H9 (cell line): ENCODE measurements at regions not wholly inside any gene's neighbourhood (a gene's known extent, or its start where the extent isn't known, plus 50 kb on each side); places are given as distances from the start of the nearest gene placed in this dataset.

Source experiments
- DNase-seq: peaks from one replicate; pipeline ENCODE4 v3.0.0-alpha.2; 2017
- H2AFZ ChIP-seq: one replicate; pipeline ENCODE4 v1.6.1; 2013; ENCODE audit warnings: mild to moderate bottlenecking, low read length, control low read depth, moderate library complexity
- H2AK5ac ChIP-seq: 2 replicates; pipeline ENCODE4 v1.6.1; 2013; ENCODE audit warnings: low read length, control low read depth, mixed read lengths; ENCODE audit not compliant: insufficient read length
- H2BK120ac ChIP-seq: one replicate; pipeline ENCODE4 v1.6.1; 2013; ENCODE audit warnings: low read depth, mild to moderate bottlenecking, low read length, control low read depth, inconsistent platforms; ENCODE audit not compliant: poor library complexity, severe bottlenecking
- H2BK12ac ChIP-seq: 2 replicates; pipeline ENCODE4 v1.6.1; 2013; ENCODE audit warnings: low read length, control low read depth, mixed read lengths, low read depth; ENCODE audit not compliant: insufficient read length
- H2BK15ac ChIP-seq: 2 replicates; pipeline ENCODE4 v1.6.1; 2013; ENCODE audit warnings: low read depth, low read length, control low read depth
- H2BK20ac ChIP-seq: one replicate; pipeline ENCODE4 v1.6.1; 2013; ENCODE audit warnings: low read depth, mild to moderate bottlenecking, low read length, control low read depth, inconsistent platforms; ENCODE audit not compliant: poor library complexity, severe bottlenecking
- H2BK5ac ChIP-seq: 2 replicates; pipeline ENCODE4 v1.6.1; 2013; ENCODE audit warnings: low read length, control low read depth, mixed read lengths; ENCODE audit not compliant: insufficient read length
- H3K14ac ChIP-seq: 2 replicates; pipeline ENCODE4 v1.6.1; 2013; ENCODE audit warnings: low read length, control low read depth; ENCODE audit not compliant: insufficient read depth
- H3K18ac ChIP-seq: 2 replicates; pipeline ENCODE4 v1.6.1; 2013; ENCODE audit warnings: low read depth, mild to moderate bottlenecking, mixed read lengths, low read length, control low read depth; ENCODE audit not compliant: insufficient read length
- H3K23ac ChIP-seq: 2 replicates; pipeline ENCODE4 v1.6.1; 2013; ENCODE audit warnings: low read length, control low read depth, mixed read lengths, low read depth; ENCODE audit not compliant: insufficient read length
- H3K23me2 ChIP-seq: 2 replicates; pipeline ENCODE4 v1.6.1; 2013; ENCODE audit warnings: low read depth, mild to moderate bottlenecking, mixed read lengths, low read length, control low read depth; ENCODE audit not compliant: insufficient read length, poor library complexity, severe bottlenecking
- H3K27ac ChIP-seq: 2 replicates; pipeline ENCODE4 v1.5.1; 2013; ENCODE audit warnings: low read length, control low read depth, mixed read lengths, low read depth; ENCODE audit not compliant: insufficient read length
- H3K27me3 ChIP-seq: 2 replicates; pipeline ENCODE4 v1.6.1; 2013; ENCODE audit warnings: low read length, control low read depth, inconsistent platforms; ENCODE audit not compliant: insufficient read depth
- H3K4ac ChIP-seq: 2 replicates; pipeline ENCODE4 v1.6.1; 2013; ENCODE audit warnings: low read depth, mild to moderate bottlenecking, control low read depth, inconsistent platforms, low read length, moderate library complexity
- H3K4me1 ChIP-seq: 2 replicates; pipeline ENCODE4 v1.6.1; 2013; ENCODE audit warnings: low read length, control low read depth, inconsistent platforms; ENCODE audit not compliant: insufficient read depth
- H3K4me2 ChIP-seq: 2 replicates; pipeline ENCODE4 v1.6.1; 2013; ENCODE audit warnings: low read length, control low read depth, mixed read lengths; ENCODE audit not compliant: insufficient read length, insufficient read depth
- H3K56ac ChIP-seq: 2 replicates; pipeline ENCODE4 v1.6.1; 2013; ENCODE audit warnings: low read depth, mild to moderate bottlenecking, mixed read lengths, low read length, control low read depth; ENCODE audit not compliant: insufficient read length
- H3K79me1 ChIP-seq: 2 replicates; pipeline ENCODE4 v1.6.1; 2013; ENCODE audit warnings: low read depth, mild to moderate bottlenecking, moderate library complexity, low read length, control low read depth, inconsistent platforms; ENCODE audit not compliant: insufficient read depth, poor library complexity, severe bottlenecking
- H3K79me2 ChIP-seq: 2 replicates; pipeline ENCODE4 v1.6.1; 2013; ENCODE audit warnings: low read length, control low read depth, inconsistent platforms; ENCODE audit not compliant: insufficient read depth
- H3K9ac ChIP-seq: 2 replicates; pipeline ENCODE4 v1.6.1; 2013; ENCODE audit warnings: low read length, control low read depth, mixed read lengths; ENCODE audit not compliant: insufficient read length; ENCODE audit errors: extremely low read depth
- H3K9me3 ChIP-seq: one replicate; pipeline ENCODE4 v1.6.1; 2013; ENCODE audit warnings: low read depth, low read length, inconsistent platforms; ENCODE audit not compliant: control insufficient read depth
- H3T11ph ChIP-seq: one replicate; pipeline ENCODE4 v1.6.1; 2013; ENCODE audit warnings: mild to moderate bottlenecking, low read length, control low read depth, inconsistent platforms
- H4K20me1 ChIP-seq: one replicate; pipeline ENCODE4 v1.6.1; 2013; ENCODE audit not compliant: control insufficient read depth, insufficient read length, insufficient read depth
- H4K5ac ChIP-seq: 2 replicates; pipeline ENCODE4 v1.6.1; 2013; ENCODE audit warnings: low read depth, mild to moderate bottlenecking, mixed read lengths, low read length, control low read depth; ENCODE audit not compliant: insufficient read length
- H4K8ac ChIP-seq: replicated peaks from 2 replicates; pipeline ENCODE4 v1.6.1; 2013; ENCODE audit warnings: low read length, control low read depth, mixed read lengths, low read depth; ENCODE audit not compliant: insufficient read length
- H4K91ac ChIP-seq: 2 replicates; pipeline ENCODE4 v1.6.1; 2013; ENCODE audit warnings: low read depth, mild to moderate bottlenecking, moderate library complexity, mixed read lengths, low read length, control low read depth; ENCODE audit not compliant: insufficient read length
- H3K27ac Mint-ChIP-seq, 3 experiments: 2 replicates in 2 of 3; 3 replicates in 1 of 3; pipeline ENCODE4 v1.8.0; 2020 to 2021; ENCODE audit warnings: mixed read lengths in 3 of 3, mild to moderate bottlenecking in 1 of 3, moderate library complexity in 1 of 3
- H3K27me3 Mint-ChIP-seq: 2 replicates; pipeline ENCODE4 v1.8.0; 2021; ENCODE audit warnings: low read depth, mild to moderate bottlenecking, moderate library complexity, mixed read lengths
- H3K36me3 Mint-ChIP-seq, 3 experiments: 2 replicates in 2 of 3; 3 replicates in 1 of 3; pipeline ENCODE4 v1.8.0; 2020 to 2021; ENCODE audit warnings: low read depth in 3 of 3, mixed read lengths in 3 of 3; ENCODE audit not compliant: insufficient read depth in 1 of 3
- H3K4me1 Mint-ChIP-seq, 2 experiments: 2 replicates each; pipeline ENCODE4 v1.8.0; 2020; ENCODE audit warnings: mixed read lengths in 2 of 2
- H3K4me3 Mint-ChIP-seq, 2 experiments: 2 replicates in 1 of 2; 3 replicates in 1 of 2; pipeline ENCODE4 v1.8.0; 2020 to 2021; ENCODE audit warnings: mild to moderate bottlenecking in 2 of 2, mixed read lengths in 2 of 2, moderate library complexity in 1 of 2
- H3K9me3 Mint-ChIP-seq, 2 experiments: 2 replicates in 1 of 2; 3 replicates in 1 of 2; pipeline ENCODE4 v1.8.0; 2020; ENCODE audit warnings: mild to moderate bottlenecking in 2 of 2, mixed read lengths in 2 of 2, moderate library complexity in 1 of 2
- WGBS: extraction: QIAGEN DNeasy Blood & Tissue Kit; methylation state at CpG from one replicate; pipeline ENCODE4 v1.1.7; 2013; ENCODE audit warnings: missing lambda C conversion rate, low lambda C conversion rate, mixed read lengths; ENCODE audit not compliant: insufficient read length; ENCODE audit errors: extremely low coverage; 5-methylcytosine and 5-hydroxymethylcytosine counted together
- TF ChIP-seq, protein P1 (sequence below): fragments of 200-600 bp; sonication (generic); conservative IDR thresholded peaks from 3 replicates; pipeline ENCODE4 v1.8.0; 2021; ENCODE audit warnings: antibody characterized with exemption, mild to moderate bottlenecking

DNA sequence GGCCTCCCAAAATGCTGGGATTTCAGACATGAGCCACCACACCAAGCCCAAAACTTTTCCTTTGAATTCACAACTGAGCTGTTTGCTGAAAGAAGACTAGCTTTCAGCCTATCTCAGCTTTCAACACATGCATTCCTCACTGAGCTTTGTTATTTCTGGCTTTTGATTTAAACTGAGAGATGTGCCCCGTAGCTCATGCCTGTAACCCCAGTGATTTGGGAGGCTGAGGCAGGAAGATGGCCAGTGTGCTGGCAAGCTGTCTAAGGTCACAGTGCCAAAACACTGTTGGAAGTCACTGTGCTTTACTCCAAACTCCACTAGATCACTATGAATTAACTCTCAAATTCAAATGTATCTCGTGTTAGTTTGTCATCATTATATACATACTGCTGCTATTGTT, 779.5 kb downstream of the TRIML1 start:
- Histone ChIP-seq H3K9ac (no peak overlapping the region), H3K79me2 (no peaks in the 10 kb centered on the region), H3K14ac (no peak overlapping the region), H4K5ac (no peak overlapping the region), H3K56ac (no peak overlapping the region), H2BK5ac (no peak overlapping the region), H3K23me2 (no peaks in the 10 kb centered on the region), H3K27me3 (no peaks in the 10 kb centered on the region), H2BK120ac (no peak overlapping the region), H3K4me1 (no peaks in the 10 kb centered on the region), H2AK5ac (no peak overlapping the region), H2BK12ac (no peak overlapping the region), H4K91ac (no peak overlapping the region), H4K8ac (no peak overlapping the region), H2BK20ac (no peak overlapping the region), H2AFZ (no peak overlapping the region), H3T11ph (no peak overlapping the region), H3K4ac (no peak overlapping the region), H3K18ac (no peak overlapping the region), H3K79me1 (no peaks in the 10 kb centered on the region), H2BK15ac (no peak overlapping the region), H4K20me1 (no peaks in the 10 kb centered on the region), H3K9me3 (peaks cover 12% of the 10 kb centered on the region), H3K4me2 (no peak overlapping the region), H3K23ac (no peak overlapping the region), H3K27ac (no peak overlapping the region)
- DNase-seq, result no peak
- H3K36me3 Mint-ChIP-seq, result peaks cover 14 to 61% (median 31%) of the 10 kb centered on the region in 3 experiments
- H3K4me3 Mint-ChIP-seq, result no peak overlapping the region
- H3K9me3 Mint-ChIP-seq, result peaks cover 50 to 52% of the 10 kb centered on the region in 2 experiments
- H3K4me1 Mint-ChIP-seq, result no peaks in the 10 kb centered on the region
- 0 out of 2 replicates have a peak, but pooled peaks cover 2% of the 10 kb centered on the region for H3K27me3 Mint-ChIP-seq
- TF ChIP-seq, protein P1, sequence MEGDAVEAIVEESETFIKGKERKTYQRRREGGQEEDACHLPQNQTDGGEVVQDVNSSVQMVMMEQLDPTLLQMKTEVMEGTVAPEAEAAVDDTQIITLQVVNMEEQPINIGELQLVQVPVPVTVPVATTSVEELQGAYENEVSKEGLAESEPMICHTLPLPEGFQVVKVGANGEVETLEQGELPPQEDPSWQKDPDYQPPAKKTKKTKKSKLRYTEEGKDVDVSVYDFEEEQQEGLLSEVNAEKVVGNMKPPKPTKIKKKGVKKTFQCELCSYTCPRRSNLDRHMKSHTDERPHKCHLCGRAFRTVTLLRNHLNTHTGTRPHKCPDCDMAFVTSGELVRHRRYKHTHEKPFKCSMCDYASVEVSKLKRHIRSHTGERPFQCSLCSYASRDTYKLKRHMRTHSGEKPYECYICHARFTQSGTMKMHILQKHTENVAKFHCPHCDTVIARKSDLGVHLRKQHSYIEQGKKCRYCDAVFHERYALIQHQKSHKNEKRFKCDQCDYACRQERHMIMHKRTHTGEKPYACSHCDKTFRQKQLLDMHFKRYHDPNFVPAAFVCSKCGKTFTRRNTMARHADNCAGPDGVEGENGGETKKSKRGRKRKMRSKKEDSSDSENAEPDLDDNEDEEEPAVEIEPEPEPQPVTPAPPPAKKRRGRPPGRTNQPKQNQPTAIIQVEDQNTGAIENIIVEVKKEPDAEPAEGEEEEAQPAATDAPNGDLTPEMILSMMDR, result no peak
- no CpG with 5 or more reads among the region's 2 CpGs for WGBS
- H3K27ac Mint-ChIP-seq, result no peak overlapping the region
